CD4-positive, alpha-beta T cell treated with Interleukin-6 for 4 hours (primary cell): ENCODE measurements at regions not wholly inside any gene's neighbourhood (a gene's known extent, or its start where the extent isn't known, plus 50 kb on each side); places are given as distances from the start of the nearest gene placed in this dataset.
"Not testable (repeated sequence)": the region's sequence is repeated elsewhere in the genome, so short reads cannot be mapped to it uniquely, and the experiment has no call there.

Experiments used
- DNase-seq: peaks from one replicate; pipeline ENCODE4 v3.0.0-alpha.2; 2020; ENCODE audit warnings: mixed read lengths

DNA sequence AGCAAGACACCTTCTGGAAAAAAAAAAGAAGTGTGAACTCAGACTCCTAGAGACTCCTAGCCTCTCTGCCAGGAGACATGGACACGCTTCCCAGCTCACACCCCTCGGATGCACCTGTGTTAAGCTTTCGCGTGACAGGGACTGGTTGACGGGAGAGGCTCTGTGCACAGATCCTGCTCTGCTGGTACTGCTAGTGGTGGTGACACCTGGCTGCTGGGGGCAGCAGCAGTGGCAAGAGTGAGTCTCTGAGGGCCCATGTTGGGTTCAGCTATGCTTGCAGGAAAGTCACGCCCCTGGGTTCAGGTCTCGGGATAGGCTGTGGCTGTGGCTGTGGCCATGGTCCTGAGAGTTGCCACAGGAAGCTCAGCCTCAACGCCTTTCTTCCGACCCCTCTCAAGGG lies 81.1 kb downstream of the XRCC2 start:
- no peak for DNase-seq

DNA sequence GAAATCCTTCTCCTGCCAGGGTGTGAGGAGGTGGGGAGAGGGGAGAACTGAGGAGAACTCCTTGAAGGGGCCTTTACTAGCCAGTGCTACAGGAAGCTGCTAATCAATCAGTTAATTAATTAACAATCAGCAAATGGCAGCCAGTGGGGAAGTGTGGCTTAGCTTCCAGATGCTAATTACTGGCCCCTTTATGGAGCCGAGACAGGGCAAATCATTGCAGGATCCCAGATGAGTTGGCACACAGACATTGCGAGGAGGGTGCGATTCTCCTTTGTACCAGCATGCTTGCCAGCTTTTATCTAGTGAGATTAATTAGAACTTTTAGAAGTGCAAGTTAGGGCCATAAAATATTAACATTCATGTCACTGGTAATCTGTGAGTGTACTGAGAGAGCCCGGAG lies 84.0 kb downstream of the XRCC2 start:
- no peak for DNase-seq

DNA sequence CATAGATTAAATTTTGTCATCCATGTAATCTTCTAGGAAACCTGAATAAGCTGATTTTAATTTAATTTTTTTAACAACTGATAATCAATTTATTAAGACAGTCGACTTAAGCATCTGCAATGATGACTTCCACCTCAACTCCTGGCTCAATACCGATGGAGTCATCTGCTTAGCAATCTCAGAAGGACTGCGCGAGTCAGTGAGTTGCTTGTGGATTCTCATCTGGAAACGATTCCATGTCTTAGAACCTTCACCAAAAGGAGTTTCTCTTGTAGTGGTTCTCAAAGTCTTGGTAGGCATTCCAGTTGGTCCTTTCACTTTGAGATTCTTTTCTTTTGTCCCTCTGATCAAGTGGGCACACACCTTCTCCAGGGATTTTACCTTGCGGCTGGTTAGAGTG lies 85.5 kb downstream of the XRCC2 start:
- DNase-seq: no peak

DNA sequence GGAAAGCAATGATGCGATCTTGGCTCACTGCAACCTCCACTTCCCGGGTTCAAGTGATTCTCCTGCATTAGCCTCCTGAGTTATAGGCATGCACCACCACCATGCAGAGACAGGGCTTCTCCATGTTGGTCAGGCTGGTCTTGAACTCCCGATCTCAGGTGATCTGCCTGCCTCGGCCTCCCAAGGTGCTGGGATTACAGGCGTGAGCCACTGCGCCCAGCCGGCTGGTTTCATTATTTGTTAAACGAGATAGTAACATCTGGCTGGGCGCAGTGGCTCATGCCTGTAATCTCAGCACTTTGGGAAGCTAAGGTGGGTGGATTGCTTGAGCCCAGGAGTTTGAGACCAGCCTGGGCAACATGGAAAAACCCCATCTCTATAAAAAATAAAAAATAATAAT lies 86.1 kb downstream of the XRCC2 start:
- DNase-seq: not testable (repeated sequence)

DNA sequence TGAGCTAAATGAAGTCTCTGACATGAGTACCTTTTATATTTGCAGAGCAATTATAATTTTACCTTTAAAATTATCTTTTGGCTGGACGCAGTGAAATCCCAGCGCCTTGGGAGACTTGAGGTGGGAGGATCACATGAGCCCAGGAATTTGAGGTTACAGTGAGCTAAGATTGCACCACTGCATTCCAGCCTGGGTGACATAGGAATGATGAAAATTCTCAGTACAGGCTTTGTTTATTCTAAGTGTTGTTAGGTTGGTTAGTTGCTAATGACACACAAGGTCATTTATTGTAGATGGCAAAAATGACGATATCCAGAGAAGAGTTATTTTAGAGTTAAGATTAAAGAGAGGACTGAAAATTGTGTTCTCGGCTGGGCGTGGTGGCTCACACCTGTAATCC lies 87.6 kb downstream of the XRCC2 start:
- DNase-seq: no peak

DNA sequence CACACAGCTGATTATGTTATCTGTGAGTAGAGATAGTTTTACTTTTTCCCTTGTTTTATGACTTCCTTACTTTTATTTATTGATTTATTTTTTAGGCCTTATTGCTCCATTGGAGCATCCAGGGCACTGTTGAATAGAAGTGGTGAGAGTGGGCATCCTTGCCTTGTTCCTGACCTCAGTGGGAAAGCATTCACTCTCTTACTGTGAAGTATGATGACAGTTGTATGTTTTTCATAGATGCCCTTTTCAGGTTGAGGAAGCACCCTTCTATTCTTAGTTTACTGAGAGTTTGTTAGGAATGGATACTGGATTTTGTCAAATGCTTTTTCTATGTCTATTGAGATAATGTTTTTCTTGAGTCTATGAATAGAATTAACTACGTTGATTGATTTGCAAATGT lies 88.6 kb downstream of the XRCC2 start:
- DNase-seq: no peak

DNA sequence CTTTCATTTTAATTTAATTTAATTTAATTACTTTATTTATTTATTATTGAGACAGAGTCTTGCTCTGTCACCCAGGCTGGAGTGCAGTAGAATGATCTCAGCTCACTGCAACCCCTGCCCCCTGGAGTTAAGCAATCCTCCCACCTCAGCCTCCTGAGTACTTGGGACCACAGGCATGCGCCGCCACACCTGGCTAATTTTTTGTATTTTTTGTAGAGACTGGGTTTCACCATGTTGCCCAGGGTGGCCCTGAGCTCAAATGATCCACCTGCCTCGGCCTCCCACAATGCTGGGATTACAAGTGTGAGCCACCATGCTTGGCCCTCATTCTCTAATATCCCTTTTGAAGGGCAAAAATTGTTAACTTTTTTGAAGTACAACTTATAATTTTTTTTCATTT lies 92.9 kb downstream of the XRCC2 start:
- no peak for DNase-seq

DNA sequence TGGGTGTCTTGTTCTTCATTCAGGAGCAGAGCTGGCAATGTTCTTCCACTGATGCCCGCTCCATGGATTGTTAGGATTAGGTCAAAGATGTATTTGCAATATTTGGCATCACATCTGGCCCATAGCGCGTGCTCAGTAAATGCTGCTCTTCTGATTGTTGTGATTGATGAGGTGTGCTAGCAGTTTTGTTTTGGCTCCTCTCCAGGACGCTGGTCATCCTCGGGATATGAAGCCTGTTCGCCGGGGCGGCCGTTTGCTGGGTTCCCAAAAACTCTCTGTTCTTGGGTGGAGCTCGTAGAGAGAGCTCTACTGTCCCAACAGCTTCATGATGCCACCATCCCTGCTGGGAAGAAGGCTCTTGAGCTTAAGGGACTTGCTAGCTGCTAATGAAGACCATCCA lies 96.9 kb downstream of the XRCC2 start:
- no peak for DNase-seq

DNA sequence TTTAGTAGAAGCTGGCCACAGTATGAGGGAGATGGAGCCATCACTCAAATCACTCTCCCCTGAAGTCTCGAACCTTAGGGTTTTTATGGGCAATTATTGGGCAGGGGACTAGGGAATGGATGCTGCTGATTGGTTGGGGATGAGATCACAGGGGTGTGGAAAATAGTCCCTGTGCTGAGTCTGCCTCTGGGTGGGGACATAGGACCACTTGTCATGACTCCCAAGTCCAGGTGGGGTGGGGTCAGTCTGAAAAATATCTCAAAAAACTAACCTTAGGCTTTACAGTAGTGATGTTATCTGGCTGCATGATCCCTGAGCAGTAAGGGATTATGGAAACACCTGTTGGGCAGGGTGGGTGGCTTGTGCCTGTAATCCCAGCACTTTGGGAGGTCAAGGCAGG lies 98.6 kb downstream of the XRCC2 start:
- DNase-seq: no peak

DNA sequence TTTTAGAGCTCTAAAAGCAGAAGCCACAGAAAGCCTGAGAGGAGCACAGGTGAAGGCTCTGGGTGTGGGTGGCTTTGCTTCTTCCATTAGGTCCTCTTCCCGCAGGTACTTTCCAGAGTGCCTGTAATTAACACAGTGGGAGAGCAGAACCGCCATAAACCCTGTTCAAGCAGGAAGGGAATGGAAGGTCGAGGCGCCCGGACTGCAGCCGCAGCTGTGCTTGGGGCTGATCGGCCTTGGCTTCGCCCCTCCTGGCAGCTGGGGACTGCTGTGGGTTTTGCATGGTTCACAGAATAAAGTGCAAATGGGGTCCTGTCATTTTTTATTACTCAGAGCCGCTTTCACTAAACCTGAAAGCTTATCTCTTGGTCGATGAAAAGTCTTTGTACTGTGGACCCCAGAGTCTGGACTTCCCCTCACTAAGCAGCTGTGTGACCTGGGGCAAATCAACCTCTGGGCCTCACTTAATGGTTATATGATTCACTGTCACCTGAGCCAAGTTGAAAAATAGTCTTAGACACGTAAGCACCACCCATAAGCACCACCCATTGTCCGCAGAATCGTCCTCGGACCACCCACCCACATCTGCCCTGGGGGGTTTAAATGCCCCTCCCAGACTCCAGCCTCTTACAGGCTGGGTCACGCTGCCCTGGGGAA lies 100.9 kb downstream of the XRCC2 start:
- DNase-seq: no peak

DNA sequence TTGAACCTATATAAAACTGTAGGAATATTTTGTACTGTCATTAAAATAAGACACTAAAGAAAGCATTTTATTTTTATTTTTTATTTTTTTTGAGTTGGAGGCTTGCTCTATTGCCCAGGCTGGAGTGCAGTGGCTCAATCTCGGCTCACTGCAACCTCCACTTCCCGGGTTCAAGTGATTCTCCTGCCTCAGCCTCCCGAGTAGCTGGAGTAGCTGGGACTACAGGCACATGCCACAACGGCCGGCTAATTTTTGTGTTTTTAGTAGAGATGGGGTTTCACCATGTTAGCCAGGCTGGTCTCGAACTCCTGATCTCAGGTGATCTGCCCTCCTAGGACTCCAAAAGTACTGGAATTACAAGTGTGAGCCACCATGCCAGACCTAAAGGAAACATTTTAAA lies 102.8 kb downstream of the XRCC2 start:
- not testable (repeated sequence) for DNase-seq

DNA sequence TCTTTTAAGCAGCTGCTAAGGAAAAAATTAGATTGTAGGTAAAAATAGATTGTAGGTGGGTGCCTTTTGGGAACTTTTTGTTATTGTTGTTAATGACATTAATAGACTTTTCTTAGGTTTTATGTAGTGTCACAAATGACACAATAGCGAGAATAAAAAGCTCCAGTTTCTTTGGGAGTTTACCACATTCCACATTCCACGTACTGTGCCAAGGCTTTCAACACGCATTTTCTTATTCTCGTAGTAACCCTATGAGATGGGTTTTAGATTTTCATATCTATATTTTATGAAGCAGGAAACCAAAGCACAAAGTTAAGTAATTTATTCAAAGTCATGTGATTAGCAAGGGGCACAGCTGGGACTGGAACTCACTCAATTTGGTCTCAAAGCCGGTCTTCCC lies 103.8 kb downstream of the XRCC2 start:
- no peak for DNase-seq

DNA sequence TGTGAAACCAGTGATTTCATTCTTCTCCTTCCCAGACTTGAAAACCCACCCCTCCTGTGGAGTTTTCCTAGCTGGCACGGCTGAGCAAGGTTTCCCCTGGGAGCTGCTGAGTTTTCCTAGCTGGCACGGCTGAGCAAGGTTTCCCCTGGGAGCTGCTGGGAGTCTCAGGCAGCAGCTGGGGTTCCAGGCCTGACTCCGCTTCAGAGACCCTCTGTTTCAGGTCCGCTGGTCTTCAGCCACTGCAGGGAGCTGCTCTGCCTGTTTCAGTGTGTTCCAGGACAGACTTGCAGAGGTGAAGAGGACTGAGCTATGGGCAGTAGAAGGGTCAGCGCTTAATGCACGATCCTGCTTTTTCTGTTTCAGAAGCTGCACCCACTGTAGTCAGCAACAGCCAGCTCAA lies 104.9 kb downstream of the XRCC2 start:
- DNase-seq: no peak

DNA sequence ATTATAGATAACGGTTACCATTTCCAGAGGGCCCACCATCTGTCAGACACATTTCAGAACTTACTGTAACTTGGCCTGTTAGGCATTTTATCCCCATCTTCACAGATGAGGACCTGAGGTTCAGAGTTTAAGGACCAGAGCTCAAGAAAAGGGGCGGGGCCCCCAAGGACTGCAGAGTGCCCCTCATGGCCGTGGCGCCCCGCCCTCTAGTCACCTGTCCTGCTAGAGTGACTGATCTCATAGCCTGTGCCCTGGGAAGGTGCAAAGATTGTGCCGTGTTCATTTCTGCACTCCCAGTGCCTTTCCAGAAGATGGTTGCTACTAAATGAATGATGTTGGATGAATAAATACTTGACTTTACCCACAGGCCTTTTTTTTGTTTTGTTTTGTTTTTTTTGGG lies 107.0 kb downstream of the XRCC2 start:
- no peak for DNase-seq

DNA sequence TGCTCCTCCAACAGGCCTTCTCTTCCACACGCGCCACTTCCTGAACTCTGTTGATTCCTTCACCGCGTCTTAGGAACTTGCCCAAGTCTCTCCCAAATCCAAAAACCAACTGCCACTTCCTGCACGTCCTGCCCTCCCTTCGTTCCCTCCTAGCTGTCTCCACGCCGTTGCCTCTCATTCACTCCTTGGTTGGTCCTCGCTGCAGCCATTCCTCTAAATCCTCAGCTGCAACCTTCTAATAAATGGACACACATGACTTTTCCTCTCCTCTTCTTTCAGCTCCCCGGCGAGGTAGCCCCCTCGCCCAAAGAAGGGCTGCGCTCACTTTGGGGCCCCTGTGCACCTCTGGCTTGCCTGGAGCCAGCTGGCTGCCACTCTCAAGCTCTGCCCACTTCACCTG lies 110.2 kb downstream of the XRCC2 start:
- DNase-seq: no peak

DNA sequence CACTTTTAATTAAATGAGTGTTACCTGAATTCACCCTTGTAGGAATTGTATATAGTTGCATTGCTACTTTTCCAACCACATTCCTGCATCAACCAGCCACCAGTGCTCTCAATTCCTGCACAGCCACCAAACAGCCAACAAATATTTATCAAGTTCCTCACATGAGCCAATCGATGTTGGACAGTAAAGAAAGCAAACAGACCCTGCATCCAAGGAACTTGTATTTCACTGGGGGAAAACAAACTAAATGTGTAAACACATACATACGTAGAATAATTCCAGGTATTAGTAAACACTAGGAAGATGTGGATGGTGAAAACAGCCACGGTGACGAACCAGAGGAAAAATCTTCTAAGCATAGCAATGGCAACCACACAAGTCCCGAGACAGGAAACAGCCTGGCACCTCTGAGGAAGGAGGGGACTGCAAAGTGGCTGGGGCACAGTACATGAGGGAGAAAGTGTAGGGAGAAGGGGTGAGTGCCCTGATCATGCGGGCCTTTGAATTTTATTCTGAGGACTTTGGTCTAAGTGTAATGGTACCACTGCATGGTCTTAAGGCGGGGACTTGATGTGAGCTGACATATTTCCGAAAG lies 111.2 kb downstream of the XRCC2 start:
- DNase-seq: no peak

DNA sequence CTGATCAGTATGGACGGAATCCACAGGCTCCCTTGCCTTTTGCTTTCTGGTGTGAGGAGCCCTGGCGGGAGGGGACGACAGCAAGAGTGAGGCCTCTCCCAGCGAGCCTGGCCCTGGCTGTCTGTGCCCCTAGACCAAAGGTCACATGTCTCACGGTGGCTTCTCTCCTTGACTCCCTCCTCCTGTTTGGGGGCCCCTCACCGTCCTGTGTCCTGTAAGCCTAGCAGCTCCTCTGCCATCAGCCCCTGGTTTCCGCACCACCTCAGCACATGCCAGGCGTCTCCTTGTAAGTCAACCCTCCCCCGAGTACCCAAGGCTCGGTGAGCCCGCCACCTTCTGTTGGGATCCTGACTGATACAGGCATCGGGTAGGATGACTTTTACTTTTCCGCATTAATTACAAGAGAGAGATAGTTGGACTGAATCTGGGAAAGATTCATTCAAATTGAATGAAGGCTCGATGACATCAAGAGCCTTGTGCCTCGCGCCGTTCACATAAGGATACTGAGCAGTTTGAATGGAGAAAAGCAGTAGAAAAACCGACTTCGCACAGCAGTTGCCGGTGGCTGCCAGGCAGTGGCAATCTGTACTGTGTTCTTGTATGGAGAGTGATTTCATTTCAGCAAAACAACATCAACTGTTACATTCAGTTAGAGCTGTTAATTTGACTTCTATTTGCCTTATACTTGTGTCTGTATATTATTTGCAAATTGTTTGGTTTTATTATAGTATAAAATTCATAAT lies 119.8 kb downstream of the XRCC2 start:
- no peak for DNase-seq

DNA sequence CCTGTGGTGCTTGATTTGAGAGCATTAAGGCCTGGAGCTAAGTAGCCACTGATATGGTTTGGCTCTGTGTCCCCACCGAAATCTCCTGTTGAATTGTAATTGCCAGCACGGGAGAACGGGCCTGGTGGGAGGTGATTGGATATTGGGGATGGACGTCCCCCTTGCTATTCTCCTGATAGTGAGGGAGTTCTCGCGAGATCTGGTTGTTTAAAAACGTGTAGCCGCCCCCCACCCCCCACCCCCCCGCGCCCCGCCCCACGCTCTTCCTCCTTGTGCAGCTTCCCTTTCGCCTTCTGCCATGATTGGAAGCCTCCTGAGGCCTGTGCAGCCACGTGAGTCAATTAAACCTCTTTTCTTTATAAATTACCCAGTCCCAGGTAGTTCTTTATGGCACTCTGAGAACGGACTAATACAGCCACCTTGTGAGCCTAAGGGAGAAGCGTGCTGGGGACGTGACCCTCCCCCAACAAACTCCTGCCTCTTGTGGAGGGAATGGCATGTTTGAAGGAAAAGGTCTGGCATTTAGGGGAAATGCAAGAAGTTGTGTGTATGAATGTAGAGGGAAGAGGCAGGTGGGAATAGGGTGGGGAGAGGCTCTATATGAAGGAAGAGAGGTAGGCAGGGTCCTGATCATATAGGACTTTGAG lies 118.0 kb upstream of the KMT2C start:
- no peak for DNase-seq

DNA sequence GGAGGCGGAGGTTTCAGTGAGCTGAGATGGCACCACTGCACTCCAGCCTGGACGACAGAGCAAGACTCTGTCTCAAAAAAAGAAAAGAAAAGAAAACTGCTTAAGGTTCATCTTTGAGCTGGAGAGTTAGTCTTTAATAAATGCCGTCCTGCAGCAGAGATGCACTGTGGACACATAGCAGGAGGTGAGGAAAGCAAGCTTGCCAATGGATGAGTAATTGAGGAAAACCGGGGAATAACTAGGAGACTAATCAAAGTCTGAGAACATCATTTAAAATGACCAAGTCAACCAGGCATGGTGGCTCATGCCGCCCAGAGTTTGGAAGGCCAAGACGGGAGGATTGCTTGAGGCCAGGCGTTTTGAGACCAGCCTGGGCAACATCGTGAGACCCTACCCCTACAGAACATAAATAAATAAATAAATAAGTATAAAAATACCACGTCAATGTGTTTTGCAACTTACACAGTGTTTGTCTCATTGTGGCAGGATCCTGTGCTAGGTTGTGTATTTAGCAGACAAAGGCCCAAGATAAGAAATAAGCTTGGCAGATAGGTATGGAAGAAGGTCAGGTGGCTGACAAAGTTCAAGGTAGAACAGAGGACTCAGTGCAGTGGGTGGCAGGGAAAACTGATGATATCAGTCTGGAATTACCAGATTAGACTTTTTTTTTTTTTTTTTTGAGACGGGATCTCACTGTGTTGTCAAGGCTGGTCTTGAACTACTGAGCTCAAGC lies 115.7 kb upstream of the KMT2C start:
- no peak for DNase-seq

DNA sequence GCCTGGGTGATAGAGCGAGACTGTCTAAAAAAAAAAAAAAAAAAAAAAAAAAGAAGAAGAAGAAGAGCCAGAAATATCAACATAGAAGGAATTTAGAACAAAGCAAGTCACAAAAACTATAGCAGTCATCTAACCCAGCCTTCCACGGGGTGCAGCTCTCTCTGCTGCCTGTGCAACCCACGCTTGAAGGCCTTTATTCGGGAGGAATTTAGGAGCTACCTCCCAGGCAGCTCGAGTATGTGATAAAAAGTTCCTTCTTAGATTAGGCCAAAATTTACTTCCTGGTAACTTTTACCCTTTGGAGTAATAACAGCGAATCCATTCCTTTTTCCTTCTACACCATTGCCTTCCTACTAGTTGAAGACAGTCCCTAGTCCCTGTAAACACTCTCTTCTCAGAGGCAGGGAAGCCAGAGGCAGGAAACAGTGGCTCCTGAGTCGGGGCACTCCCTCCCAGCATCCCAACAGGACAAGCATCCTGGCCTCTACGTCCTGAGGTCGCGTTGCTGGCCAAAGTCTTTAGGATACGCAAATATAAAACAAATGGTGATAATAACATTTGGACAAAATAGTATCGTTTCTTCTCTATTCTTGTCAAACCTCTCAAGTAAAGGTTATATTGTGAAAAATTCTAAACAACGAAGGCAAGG lies 109.3 kb upstream of the KMT2C start:
- no peak for DNase-seq

DNA sequence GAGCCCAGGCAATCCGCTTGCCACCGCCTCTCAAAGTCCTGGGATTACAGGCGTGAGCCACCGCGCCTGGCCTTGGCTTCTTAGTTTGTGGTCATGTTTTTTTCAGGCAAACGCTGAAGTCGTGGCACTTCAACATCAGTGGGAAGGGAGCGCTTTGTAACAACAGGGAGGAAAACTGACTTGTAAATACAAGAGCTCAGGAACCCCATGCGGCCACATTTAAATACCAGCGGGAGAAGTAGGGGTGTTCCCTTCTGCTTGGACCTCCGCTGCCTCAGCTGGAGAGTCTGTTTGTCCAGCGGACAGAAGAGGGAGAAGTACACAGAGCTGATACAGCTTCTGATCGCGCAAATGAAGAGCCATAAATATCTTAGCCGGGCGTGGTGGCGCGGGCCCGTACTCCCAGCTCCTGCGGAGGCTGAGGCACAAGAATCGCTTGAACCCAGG lies 108.7 kb upstream of the KMT2C start:
- DNase-seq: no peak

DNA sequence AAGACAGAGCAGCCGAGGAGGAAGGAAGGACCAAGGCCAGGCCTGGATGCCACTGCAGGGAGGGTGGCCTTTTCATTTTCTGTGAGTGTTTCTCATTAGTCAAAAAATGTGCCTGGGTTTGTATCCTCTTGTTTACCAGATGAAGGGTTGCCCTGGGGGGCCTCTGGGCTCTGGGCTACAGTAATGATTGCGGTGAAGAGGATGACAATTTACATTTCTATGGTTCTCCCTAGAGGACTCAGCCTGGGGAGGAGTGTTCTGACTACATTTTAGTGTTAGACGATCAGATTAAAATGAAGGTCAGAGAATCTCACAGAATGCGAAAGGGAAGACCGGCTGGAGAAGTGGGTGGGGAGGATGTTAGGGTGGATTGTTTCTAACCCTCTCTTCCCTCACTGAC lies 108.0 kb upstream of the KMT2C start:
- DNase-seq: no peak

DNA sequence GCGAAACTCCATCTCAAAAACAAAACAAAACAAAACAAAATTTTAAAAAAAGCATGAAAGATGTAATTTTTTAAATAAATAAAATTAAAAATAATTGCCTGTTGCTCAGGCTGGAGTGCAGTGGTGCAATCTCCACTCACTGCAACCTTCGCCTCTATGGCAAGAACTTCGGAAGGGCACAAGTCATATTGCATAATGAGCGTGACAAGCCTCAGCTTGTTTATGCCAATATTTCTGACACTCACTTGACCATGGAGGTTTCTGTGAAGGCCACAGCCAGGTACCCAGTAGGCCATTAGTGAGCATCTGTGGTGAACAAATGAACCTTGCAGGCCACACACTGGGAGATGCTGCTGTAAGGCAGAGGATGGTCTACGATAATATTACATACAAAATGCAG lies 106.1 kb upstream of the KMT2C start:
- DNase-seq: no peak
